Activated CD4-positive, alpha-beta T cell treated with anti-CD3 and anti-CD28 coated beads for 48 hours (primary cell): ENCODE measurements at regions not wholly inside any gene's neighbourhood (a gene's known extent, or its start where the extent isn't known, plus 50 kb on each side); places are given as distances from the start of the nearest gene placed in this dataset.
"Not testable (repeated sequence)": the region's sequence is repeated elsewhere in the genome, so short reads cannot be mapped to it uniquely, and the experiment has no call there.

Source experiments
- DNase-seq: peaks from one replicate; pipeline ENCODE4 v3.0.0-alpha.2; 2020

DNA sequence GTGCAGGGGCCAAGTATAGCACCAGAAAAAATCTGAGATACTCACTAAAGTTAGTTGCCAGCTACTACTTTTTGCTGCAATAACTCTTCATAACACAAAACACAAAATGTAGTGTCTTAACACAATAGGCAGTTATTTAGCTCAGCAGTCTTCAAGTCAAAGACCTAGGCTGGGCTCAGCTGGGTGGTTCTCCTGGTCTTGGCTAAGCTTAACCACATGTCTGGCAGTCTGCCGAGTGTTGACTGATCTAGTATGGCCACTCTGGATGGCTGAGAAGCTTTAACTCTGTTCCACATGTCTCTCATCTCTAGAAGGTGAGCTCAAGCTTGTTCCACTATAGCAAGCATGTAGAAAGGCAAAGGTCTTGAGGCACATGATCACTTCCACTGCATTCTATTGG lies 451.6 kb downstream of the SOX11 start:
- no peak for DNase-seq

DNA sequence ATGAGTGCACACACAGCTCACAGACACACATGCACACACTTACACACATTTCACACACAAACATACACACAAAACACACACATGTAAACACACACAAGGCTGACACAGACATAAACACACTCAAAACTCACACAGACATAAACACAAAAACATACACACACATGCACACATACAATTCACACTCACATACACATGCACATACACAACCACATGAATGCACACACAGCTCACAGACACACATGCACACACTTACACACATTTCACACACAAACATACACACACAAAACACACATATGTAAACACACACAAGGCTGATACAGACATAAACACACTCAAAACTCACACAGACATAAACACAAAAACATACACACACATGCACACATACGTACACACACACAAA lies 455.0 kb downstream of the SOX11 start:
- not testable (repeated sequence) for DNase-seq

DNA sequence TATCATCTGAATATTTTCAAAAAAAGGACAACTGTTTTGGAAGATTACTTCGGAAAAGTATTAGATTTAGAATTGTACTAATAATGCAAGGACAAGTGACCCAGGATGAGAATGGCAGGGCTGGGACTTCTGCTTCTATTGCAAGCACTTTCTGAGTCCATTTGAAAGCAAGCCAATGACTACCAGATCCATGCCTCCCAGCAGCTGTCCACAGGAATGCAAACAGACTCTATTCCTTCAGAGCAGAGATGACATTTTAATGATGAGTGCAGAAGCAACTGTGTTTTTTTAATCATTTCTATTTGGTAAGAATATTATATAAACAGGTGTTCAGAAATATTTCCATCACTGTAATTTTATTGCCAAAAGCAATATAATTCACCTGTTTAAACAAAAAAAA lies 456.7 kb downstream of the SOX11 start:
- DNase-seq = no peak

DNA sequence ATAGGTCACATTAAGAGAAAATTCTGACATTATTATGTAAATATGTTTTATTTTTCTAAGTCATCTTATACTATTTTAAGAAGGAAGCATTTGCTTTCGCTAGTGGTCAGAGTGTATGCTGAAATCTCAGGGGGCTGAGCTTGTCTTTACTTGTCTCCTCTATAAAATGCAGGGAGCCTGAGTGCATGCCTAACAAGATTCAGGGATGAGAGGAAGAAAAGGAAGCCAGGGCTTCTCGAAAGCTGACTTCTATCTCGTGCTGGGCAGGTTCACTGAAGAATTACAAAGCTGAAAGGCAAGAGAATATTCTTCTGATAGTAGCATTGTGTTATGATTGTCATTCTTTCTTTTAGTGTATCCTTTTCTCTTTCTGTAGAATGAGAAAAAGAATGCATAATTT lies 467.4 kb downstream of the SOX11 start:
- no peak for DNase-seq

DNA sequence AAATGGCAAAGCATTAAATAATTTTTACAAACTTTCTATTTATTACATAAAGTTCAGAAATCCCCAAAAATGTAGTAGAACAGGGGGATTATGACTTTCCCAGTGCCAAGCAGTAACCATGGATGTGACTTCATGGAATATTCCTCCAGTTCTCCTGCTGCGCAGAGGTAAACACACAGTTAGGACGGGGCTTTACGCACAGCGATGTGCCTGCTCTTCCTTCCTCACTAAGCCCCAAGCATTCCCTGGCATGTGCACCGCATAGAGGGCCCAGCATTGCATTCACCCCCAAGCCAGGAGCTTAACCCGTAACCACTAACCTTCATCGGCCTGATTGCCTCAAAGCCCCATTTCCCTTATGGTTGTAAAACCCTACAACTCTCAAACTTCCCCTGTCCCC lies 471.7 kb downstream of the SOX11 start:
- no peak for DNase-seq

DNA sequence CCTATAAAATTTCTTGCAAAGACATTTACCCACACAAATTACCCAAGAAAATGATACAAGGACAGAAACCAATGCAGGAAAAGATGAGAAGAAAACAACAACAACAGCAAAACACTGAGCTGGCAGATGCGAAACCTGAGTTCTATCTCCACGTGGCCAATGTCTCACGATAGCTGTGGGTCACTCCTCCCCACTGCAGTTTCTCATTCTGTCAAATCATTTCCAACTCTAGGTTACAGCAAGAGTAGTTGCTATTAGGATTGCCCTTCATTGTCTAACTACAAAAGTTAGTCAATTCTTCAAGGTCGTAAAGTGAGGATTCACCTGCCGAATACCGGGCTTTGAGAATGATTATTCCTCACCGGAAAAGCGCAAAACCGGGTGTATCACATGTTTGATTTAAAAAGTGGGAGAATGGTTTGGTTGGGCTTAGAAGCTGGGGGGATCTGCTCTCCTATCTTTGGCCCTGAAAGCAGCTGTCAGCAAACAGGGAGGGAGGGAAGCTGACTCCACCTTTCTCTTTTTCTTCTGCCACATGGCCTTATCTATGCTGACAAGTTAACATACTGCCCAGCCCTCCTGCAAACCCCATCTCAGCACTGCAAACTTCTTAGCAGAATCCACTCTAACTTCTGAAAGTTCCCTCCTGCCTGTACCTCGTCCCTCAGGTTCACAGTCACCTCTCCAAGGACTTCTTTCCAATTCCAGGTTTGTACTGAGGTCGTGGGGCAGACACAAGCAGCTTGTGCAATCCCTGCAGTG lies 473.0 kb downstream of the SOX11 start:
- DNase-seq = no peak

DNA sequence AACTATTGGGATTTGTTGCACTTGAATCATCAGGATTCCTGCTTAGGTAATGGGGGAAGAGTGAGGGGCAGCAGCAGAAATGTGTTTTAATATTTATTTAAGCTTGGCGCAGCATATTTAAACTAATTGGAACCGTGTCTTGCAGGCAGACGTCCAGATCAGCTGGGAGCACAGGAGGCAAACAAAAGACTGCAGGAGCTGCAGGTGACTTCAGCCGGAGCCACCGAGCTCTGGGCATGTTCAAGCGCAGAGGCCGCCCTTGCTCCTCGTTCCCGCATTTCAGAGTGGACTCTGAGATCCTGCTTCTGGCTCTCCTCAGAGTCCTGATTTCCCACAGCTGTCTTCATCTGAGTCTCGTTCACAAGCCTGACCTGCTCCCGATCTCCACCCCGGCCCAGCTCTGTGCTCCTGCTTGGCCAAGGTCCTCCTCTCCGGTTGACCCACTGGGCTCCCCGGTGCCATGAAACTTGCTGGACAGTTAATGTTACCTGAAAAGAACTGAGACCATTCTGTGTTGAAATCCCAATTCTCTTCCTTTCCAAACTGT lies 475.5 kb downstream of the SOX11 start:
- no peak for DNase-seq

DNA sequence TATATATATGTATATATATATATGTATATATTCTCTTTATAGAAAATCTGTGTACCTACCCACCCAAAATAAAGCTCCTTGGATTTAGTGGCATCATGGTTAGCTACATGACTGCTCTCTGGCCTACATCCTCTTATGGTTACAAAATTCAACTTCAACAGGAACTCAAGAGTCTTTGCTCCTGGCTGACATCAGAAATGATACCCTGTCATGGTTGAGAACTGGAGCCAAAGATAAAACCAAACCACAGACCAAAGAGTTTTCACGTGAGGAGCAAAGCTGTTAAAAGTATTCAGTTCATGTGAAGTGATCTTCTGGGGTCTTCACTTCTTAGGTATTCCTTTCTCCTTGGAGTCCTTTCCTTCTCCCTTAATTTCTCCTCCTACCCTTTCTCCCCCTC lies 476.3 kb downstream of the SOX11 start:
- DNase-seq = no peak

DNA sequence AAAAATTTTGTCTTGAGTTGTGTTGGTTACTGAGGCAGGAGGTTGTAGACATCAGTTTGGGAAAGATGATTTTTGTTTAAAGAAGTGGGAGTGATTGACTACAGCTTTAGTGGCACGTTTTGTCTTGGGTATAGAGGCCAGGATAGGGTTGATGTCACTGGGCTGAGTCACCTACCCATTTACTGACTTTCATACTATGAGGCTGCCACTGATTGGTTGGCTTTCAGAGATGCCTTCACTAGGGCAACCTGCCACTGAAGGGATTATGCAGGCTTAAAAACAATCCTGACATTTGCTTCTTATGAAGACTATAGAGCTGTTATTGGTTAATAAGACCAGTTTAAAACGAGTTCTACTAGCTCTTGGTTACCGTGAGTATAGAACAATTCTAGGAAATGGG lies 479.1 kb downstream of the SOX11 start:
- DNase-seq = no peak

DNA sequence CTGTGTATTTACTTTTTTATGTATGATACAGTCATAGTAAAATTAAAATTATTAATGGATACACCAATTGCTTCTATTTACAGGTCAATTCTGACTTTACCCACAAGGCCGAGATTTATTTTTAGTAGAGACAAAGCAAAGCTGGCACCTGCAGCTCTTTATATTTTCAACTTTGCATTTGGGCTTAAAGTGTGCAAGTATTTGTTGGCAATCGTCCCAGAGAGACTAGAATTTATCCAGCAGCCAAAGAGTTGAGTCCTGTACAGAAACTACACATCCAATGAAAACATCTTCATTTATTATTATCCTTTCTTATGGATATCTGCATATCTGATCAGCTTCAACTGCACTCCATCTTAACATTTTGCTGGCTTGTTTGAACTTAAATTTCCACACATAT lies 485.6 kb downstream of the SOX11 start:
- no peak for DNase-seq

DNA sequence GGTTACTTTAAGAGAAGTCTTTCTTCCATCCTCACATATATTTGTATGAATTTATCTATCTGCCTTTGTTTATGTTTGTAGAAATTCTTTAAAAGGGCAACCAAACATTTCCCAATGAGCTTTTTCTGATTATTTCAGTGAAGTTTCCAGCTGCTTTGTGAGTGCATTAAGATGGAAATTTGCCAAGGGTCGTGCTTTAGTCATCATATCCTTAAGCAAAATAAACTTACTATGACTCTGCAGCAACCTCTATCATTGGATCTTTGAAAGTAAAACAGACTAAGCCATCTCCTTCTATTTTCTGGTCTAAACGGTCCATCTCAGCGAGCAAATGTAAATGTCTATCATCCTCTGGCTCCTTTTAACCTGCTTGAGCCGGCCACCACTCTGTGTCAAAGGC lies 489.3 kb downstream of the SOX11 start:
- DNase-seq = no peak

DNA sequence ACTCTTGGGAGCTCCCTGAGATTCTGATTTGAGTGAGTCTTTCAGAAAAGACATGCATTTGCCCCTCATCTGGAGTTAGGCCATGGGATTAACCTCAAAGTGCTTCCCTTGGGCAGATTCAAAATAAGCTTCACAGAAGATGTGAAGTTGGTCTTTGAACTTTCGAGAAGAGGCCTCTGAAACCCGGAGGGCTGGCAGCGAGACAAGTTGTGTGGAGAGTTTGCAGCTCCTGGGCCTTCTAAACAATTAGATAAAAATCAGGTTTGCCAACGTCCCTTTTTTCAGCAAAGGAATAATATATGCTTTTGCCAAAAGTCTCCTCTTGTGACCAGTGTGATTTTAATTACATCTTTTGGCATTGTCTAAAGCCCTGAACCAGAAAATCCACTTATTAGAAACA lies 489.7 kb downstream of the SOX11 start:
- DNase-seq = no peak

DNA sequence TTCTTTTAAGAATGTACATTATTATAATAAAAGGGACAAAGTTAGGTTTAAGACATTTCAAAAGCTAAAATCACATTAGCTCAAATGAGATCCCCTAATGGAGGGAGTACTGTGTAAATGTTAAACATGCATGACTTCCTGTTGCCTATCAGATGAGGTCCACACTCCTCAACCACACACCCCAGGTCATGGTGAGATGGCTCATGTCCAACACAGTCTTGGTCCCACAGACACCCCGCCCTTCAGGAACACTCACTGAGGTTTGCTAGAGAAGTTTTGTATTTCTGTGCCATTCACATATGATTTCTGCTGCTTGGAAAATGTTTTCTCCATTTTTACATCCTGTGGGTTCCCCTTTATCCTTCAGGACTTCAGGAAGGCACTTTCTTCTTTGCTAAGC lies 491.0 kb downstream of the SOX11 start:
- no peak for DNase-seq

DNA sequence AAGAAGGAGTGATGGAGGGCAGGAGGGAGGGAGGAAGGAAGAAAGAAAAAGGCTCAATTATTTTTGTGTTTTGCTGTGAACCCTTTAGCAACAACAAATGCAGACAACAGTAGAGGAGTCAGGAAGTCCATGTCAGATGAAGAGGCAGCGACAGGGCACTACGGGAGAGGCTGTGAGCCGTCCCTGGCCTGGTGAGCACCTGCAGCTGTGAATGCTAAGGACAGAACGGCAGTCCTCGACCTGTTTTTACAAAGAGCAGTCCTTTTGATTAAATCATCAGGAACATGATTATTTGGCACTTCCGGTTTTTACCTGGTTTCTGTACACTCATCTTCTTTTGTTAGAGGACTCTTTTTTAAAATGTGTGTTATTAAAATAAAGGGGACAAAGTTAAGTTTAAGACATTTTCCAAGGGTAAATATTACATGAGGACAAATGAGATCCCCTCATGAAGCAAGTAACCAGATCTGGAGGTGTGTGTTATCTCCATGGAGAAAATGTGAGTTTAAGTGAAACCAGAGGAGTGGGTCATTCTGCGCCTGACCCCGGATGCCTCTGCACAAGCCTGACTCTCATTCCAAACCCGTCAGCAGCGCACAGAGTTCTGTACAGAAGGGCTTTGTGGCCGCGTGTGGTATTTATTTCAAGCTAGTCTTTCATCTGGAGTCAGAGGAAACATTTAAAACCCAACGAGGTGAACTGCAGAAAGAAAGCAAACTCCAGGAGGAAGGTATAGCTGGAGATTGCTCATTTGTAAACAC lies 492.5 kb downstream of the SOX11 start:
- DNase-seq = no peak

DNA sequence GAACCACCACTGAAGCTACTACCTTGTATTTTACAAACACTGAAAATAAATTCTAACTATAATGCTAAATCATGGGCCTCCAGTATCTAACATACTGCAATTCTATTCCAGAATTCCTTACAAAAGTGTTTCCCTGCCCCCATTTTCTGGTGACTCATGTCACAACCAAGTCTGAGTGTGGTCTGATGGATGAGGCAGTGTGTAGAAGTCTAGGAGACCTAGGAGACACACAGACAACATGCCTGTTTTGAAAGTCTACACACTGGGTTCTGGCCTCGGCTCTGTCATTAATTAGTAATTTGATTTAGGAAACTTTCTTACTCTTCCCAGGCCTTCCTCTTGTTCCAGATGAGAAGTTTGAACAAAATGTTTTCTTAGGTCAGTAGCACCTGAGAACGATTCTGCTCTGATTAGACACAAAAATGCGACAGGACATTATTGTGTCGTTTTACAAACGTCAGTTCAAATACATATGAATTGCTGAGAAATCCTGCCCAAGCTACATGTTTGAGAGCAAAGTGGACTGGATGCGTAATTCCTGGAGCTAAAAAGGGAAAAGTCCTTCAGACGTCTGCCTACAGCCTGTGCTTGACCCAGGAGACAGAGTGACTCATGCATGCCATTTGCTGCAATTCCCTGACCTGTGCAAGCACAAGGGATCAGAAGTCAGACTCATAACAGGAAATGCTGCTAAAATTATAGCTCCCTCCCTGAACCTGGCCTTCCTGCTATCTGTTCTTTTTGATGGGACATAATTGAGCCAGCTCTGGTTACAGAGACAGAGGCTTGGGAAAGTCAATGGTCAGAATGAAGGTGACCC lies 494.4 kb downstream of the SOX11 start:
- no peak for DNase-seq

DNA sequence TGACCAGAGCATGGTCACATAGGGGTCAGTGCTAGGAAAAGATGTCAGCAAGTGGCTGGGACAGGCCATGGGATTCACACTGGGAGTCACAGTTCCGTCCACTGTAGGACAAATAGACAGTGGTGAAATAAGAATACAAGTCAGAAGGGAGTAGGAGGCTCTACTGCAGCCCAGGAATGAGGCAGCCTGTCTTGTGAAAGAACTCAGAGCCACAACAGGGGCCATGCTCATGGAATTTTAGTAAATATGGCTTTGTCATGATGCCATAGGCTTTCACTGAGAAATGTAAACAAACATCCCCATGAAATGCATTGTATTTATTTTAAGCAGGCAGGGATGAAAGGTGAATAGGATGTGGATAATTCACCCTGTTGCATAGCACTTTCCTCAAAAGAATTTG lies 504.3 kb downstream of the SOX11 start:
- DNase-seq = no peak

DNA sequence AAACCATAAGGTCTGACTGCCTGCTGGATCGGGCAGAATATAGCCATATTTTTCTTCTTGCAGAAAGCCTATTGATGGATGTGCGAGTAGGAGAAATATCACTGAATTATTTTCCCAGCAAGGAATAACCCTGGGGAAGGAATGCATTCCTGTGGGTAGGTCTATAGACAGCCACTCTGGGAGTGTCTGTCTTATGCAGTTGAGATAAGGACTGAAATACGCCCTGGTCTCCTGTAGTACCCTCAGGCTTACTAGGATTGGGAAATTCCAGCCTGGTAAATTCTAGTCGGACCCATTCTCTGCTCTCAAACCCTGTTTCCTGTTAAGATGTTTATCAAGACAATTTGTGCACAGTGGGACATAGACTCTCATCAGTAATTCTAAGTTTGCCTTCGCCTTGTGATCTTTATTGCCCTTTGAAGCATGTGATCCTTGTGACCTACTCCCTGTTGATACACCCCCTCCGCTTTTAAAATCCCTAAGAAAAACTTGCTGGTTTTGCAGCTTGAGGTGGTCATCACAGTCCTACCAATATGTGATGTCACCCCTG lies 506.3 kb downstream of the SOX11 start:
- not testable (repeated sequence) for DNase-seq

DNA sequence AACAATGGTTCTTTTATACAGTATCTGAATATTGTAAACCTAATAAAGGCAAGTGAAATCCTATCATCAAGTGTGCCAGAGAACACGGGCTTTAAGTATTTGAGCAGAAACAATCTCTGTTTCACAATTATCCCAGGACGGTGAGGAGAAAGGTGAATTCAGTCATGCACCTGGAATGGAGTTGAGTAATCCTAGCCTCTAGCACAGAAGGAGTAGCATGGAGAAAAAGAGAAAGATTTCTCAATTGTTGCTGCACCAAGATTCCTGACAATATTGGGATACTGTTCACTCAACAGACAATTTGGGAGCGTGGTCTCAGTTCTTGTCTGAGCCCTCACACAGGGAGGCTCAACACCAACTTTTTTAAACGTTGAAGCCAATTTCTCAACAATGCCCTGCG lies 510.6 kb downstream of the SOX11 start:
- no peak for DNase-seq

DNA sequence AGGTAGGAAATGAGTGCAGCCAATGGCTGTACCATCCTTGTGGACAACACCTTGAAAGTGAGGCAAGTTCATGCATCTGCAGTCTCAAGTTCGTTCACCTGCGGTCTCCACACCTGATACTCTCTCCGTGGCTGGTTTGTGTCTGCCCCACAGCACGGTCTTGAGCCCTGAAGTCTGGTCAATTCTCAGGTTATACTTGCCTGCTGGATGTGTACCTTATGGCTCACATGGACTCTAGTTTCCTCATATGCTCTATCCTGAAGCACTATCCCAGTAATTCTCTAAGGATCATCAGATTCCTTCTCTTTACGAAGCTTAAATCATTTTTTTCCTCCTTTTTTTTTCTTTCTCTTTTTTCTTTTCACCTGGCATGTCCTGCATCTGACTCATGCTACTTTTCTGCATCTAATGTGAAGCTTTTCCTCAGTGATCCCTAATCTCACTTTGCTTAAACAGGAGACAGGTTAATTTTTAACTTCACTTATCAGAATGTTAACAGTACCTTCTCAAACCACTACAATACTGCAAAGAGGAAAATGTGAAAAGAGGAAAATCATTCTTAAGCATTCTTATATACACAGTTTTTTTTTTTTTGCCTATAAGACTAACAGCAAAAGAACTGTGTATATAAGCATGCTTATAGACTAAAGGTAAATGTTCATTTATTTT lies 511.2 kb downstream of the SOX11 start:
- no peak for DNase-seq

DNA sequence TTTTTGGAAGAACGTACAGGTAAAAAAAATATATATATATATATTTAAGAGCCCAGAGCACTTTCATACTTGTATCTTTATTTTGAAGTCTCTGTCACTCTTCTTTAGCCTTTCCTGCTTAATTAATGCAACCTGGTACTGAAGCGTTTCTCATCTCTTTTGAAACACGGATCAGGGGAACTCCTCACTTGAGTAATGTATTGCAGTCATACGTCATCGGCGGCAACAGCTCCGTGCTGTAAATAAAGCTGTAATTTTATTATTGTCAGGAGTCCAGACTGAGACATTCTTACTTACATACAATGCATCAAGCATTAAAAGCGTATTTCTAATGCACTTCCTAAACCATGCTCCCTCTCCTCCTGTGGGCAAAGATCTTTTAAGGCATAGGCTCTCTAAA lies 514.7 kb downstream of the SOX11 start:
- DNase-seq = no peak

DNA sequence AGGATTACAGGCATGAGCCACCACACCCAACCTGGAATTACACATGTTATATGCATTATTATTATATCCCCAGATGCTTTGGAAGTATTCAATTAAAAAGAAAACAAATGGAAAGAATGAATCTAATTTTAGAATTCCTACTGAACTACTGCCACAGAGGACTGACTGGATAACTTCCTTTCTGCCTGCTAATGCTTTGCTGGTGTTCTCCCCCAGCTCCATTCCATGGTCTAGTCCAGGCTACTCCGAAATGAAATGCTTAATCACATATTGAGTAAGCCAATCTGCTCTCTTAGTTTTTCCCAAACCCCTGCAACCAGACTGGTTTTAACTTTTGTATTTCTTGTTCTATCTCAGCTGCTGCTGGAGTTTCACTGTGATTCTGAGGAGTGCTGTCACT lies 519.1 kb downstream of the SOX11 start:
- DNase-seq = no peak

DNA sequence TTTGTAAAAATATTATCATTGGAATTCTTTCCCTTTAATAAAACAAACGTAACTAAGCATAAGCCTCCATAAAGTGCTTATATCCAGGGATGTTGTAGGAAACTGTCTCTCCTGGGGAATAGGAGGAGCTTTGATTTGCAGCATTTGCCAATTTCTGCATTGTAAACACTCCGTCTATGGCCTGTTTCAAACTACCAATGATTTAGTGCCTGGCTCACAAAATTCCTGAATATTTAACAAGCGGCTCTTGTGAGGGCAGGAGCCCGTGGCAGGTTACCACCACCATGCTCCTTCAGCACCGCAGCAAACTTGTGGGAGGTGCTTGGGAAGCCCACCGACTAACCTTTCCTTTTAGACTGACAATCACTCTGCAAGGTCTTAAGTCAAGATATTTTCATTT lies 520.3 kb downstream of the SOX11 start:
- DNase-seq = no peak
